ENCODE measurements at regions not wholly inside any gene's neighbourhood (a gene's known extent, or its start where the extent isn't known, plus 50 kb on each side); places are given as distances from the start of the nearest gene placed in this dataset.

DNA sequence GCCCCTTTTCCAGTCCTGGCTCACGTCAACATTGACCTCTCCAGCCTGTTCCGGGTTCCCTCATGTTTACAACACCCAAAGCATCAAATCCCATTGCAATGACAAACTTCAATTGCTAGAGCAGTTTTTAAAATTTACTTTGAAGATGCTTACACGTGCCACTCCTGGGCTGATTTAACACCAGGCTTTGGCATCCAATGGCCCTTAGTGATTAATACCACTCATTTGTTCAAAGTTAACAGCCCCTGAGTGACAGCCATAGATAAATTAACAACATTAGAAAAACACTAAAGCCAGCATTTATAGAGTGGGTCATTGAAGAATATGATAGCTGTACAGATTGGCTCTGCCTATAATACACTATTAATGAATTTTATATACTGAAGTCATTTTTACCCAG is 135.1 kb downstream of the PMP22 start:
- TF ChIP-seq POLR2AphosphoS5 (IDR thresholded peaks at IDR 0.05), result no peak
- no peak for TF ChIP-seq CTCF (IDR thresholded peaks at IDR 0.05; ENCODE audit: poor library complexity, severe bottlenecking)

All from neural cell (in vitro differentiated cells).